MM.1S (cell line): ENCODE measurements at regions not wholly inside any gene's neighbourhood (a gene's known extent, or its start where the extent isn't known, plus 50 kb on each side); places are given as distances from the start of the nearest gene placed in this dataset.
"Not testable (repeated sequence)": the region's sequence is repeated elsewhere in the genome, so short reads cannot be mapped to it uniquely, and the experiment has no call there.

ENCODE experiments used
- DNase-seq: peaks from one replicate; pipeline ENCODE4 v3.0.0-alpha.2; 2015
- H2AFZ ChIP-seq: fragments of 300-600 bp; sonication (generic); 2 replicates; pipeline ENCODE4 v1.6.0; 2016; ENCODE audit warnings: antibody characterized with exemption, low read length
- H3F3A ChIP-seq: fragments of 300-600 bp; sonication (generic); 2 replicates; pipeline ENCODE4 v1.6.1; 2016; ENCODE audit warnings: mild to moderate bottlenecking, antibody characterized with exemption, low read length, moderate library complexity, mixed read lengths; ENCODE audit not compliant: insufficient read depth
- H3K27ac ChIP-seq: fragments of 300-600 bp; sonication (generic); 2 replicates; pipeline ENCODE4 v1.5.1; 2016; ENCODE audit warnings: mild to moderate bottlenecking, low read length
- H3K27me3 ChIP-seq: fragments of 300-600 bp; sonication (generic); replicated peaks from 2 replicates; pipeline ENCODE4 v1.6.0; 2016; ENCODE audit warnings: low read length; ENCODE audit not compliant: insufficient read depth
- H3K36me3 ChIP-seq: fragments of 300-600 bp; sonication (generic); replicated peaks from 2 replicates; pipeline ENCODE4 v1.6.1; 2016; ENCODE audit warnings: mild to moderate bottlenecking, low read length, mixed read lengths; ENCODE audit not compliant: insufficient read depth
- H3K4me1 ChIP-seq: fragments of 300-600 bp; sonication (generic); 2 replicates; pipeline ENCODE4 v1.6.1; 2016; ENCODE audit warnings: low read length, mixed read lengths
- H3K4me2 ChIP-seq: fragments of 300-600 bp; sonication (generic); 2 replicates; pipeline ENCODE4 v1.6.0; 2016; ENCODE audit warnings: low read depth, low read length
- H3K4me3 ChIP-seq: fragments of 300-600 bp; sonication (generic); 2 replicates; pipeline ENCODE4 v1.5.1; 2016; ENCODE audit warnings: low read length, mixed read lengths
- H3K79me2 ChIP-seq: fragments of 300-600 bp; sonication (generic); 2 replicates; pipeline ENCODE4 v1.6.1; 2016; ENCODE audit warnings: mixed run types, low read length, mixed read lengths
- H3K9ac ChIP-seq: fragments of 300-600 bp; sonication (generic); 2 replicates; pipeline ENCODE4 v1.6.1; 2016; ENCODE audit warnings: low read length, mixed read lengths
- H3K9me2 ChIP-seq: fragments of 300-600 bp; sonication (generic); replicated peaks from 2 replicates; pipeline ENCODE4 v1.6.1; 2016; ENCODE audit warnings: mild to moderate bottlenecking, low read length, mixed read lengths; ENCODE audit not compliant: insufficient read depth
- H3K9me3 ChIP-seq: fragments of 300-600 bp; sonication (generic); replicated peaks from 2 replicates; pipeline ENCODE4 v1.6.1; 2016; ENCODE audit warnings: mild to moderate bottlenecking, low read length, mixed read lengths; ENCODE audit not compliant: insufficient read depth
- H4K20me1 ChIP-seq: fragments of 300-600 bp; sonication (generic); 2 replicates; pipeline ENCODE4 v1.6.1; 2016; ENCODE audit warnings: mild to moderate bottlenecking, low read length, moderate library complexity, mixed read lengths; ENCODE audit not compliant: insufficient read depth
- EZH2 ChIP-seq: fragments of 300-600 bp; sonication (generic); optimal IDR thresholded peaks from 2 replicates; pipeline ENCODE3; 2017; ENCODE audit warnings: low read depth, mild to moderate bottlenecking, antibody characterized with exemption, low read length, mixed read lengths
- EZH2phosphoT487 ChIP-seq: fragments of 300-600 bp; sonication (generic); IDR thresholded peaks from 2 replicates; pipeline ENCODE4 v1.6.1; 2018; ENCODE audit warnings: antibody characterized with exemption, low read length
- TF ChIP-seq, protein P1 (sequence below): fragments of 300-600 bp; sonication (generic); IDR thresholded peaks from 2 replicates; pipeline ENCODE4 v1.5.1; 2016; ENCODE audit warnings: antibody characterized with exemption, low read length, mixed read lengths

GRCh38 chr12:22121224-22121623 lies 75.2 kb downstream of the CMAS start:
- no peak overlapping the region for H3K4me2 ChIP-seq
- no peaks in the 10 kb centered on the region for H3K4me1 ChIP-seq
- TF ChIP-seq EZH2phosphoT487 (no peak), EZH2 (no peak)
- TF ChIP-seq, protein P1, sequence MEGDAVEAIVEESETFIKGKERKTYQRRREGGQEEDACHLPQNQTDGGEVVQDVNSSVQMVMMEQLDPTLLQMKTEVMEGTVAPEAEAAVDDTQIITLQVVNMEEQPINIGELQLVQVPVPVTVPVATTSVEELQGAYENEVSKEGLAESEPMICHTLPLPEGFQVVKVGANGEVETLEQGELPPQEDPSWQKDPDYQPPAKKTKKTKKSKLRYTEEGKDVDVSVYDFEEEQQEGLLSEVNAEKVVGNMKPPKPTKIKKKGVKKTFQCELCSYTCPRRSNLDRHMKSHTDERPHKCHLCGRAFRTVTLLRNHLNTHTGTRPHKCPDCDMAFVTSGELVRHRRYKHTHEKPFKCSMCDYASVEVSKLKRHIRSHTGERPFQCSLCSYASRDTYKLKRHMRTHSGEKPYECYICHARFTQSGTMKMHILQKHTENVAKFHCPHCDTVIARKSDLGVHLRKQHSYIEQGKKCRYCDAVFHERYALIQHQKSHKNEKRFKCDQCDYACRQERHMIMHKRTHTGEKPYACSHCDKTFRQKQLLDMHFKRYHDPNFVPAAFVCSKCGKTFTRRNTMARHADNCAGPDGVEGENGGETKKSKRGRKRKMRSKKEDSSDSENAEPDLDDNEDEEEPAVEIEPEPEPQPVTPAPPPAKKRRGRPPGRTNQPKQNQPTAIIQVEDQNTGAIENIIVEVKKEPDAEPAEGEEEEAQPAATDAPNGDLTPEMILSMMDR = peak; percentile 55
- no peaks in the 10 kb centered on the region for H3K36me3 ChIP-seq
- no peaks in the 10 kb centered on the region for H3K9me2 ChIP-seq
- peak; percentile 49 for DNase-seq
- no peaks in the 10 kb centered on the region for H3K79me2 ChIP-seq
- H3F3A ChIP-seq = no peaks in the 10 kb centered on the region
- no peak overlapping the region for H3K27ac ChIP-seq
- no peak overlapping the region for H2AFZ ChIP-seq
- no peaks in the 10 kb centered on the region for H3K27me3 ChIP-seq
- H3K9me3 ChIP-seq = no peaks in the 10 kb centered on the region
- H4K20me1 ChIP-seq = no peaks in the 10 kb centered on the region
- no peak overlapping the region for H3K4me3 ChIP-seq
- H3K9ac ChIP-seq = no peak overlapping the region

DNA sequence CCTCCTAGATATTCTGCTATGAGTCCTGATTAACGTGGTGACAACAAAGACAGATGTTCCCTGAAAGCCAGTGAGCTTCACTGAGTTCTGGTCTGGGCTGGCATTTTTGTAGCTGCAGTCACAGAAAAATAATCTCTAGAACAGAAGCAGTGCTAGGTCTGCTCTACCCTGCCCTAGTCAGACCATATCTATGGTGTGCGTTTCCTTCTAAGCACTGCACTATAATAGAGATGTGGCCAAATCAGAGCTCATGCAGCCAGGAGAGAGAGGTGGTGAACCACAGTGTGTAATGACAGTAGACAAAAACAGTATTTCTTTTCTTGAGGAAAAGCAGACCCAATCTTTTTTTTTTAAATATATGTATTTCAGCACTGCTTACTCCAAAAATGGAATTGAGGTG lies 76.3 kb downstream of the CMAS start:
- no peak overlapping the region for H3K4me3 ChIP-seq
- no peaks in the 10 kb centered on the region for H4K20me1 ChIP-seq
- no peaks in the 10 kb centered on the region for H3K27me3 ChIP-seq
- no peaks in the 10 kb centered on the region for H3K9me2 ChIP-seq
- TF ChIP-seq EZH2 (no peak), EZH2phosphoT487 (no peak)
- TF ChIP-seq, protein P1 = no peak
- no peaks in the 10 kb centered on the region for H3K36me3 ChIP-seq
- no peaks in the 10 kb centered on the region for H3K79me2 ChIP-seq
- H3K4me2 ChIP-seq = no peak overlapping the region
- no peaks in the 10 kb centered on the region for H3K9me3 ChIP-seq
- H3F3A ChIP-seq = no peaks in the 10 kb centered on the region
- no peak for DNase-seq
- no peak overlapping the region for H3K9ac ChIP-seq
- H3K4me1 ChIP-seq = no peaks in the 10 kb centered on the region
- no peak overlapping the region for H3K27ac ChIP-seq
- H2AFZ ChIP-seq = no peak overlapping the region

DNA sequence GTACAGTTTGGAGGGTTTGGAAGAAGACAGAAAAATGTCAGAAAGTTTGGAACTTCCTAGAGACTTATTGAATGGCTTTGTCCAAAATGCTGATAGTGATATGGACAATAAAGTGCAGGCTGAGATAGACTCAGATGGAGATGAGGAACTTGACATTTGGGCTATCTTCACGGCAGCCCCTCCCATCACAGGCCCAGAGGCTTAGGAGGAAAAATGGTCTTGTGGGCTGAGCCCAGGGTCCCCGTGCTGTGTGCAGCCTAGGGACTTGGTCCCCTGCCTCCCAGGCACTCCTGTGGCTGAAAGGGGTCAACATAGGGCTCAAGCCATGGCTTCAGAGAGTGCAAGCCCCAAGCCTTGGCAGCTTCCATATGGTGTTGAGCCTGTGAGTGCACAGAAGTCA lies 79.0 kb downstream of the CMAS start:
- H3K4me3 ChIP-seq = no peak overlapping the region
- H3F3A ChIP-seq = no peaks in the 10 kb centered on the region
- H3K9me3 ChIP-seq = no peaks in the 10 kb centered on the region
- H3K4me2 ChIP-seq = no peak overlapping the region
- H3K27ac ChIP-seq = no peak overlapping the region
- H4K20me1 ChIP-seq = no peaks in the 10 kb centered on the region
- TF ChIP-seq EZH2phosphoT487 (no peak), EZH2 (no peak)
- TF ChIP-seq, protein P1 = no peak
- H3K79me2 ChIP-seq = no peaks in the 10 kb centered on the region
- no peak for DNase-seq
- no peaks in the 10 kb centered on the region for H3K4me1 ChIP-seq
- H3K36me3 ChIP-seq = no peaks in the 10 kb centered on the region
- H3K27me3 ChIP-seq = no peaks in the 10 kb centered on the region
- no peak overlapping the region for H2AFZ ChIP-seq
- no peaks in the 10 kb centered on the region for H3K9me2 ChIP-seq
- H3K9ac ChIP-seq = no peak overlapping the region

- H3K27me3 ChIP-seq, H3K9ac ChIP-seq: not testable (repeated sequence)
These were observed 80.1 kb downstream of the CMAS start for GRCh38 chr12:22126101-22126500.

More at GRCh38 chr12:22126101-22126500, 80.1 kb downstream of the CMAS start:
- not testable (repeated sequence) for H3K79me2 ChIP-seq, H2AFZ ChIP-seq, H3F3A ChIP-seq, H3K4me3 ChIP-seq, H3K4me1 ChIP-seq, H3K9me3 ChIP-seq, H3K9me2 ChIP-seq, DNase-seq, H3K36me3 ChIP-seq, H4K20me1 ChIP-seq, H3K27ac ChIP-seq, H3K4me2 ChIP-seq
